OCI-LY3 (cell line): ENCODE measurements at regions not wholly inside any gene's neighbourhood (a gene's known extent, or its start where the extent isn't known, plus 50 kb on each side); places are given as distances from the start of the nearest gene placed in this dataset.

ENCODE experiments used
- EZH2phosphoT487 ChIP-seq: fragments of 200-600 bp; shearing (Covaris generic); IDR thresholded peaks from 2 replicates; pipeline ENCODE4 v1.6.1; 2018; ENCODE audit warnings: antibody characterized with exemption, mixed run types, low read depth
- TF ChIP-seq, protein P1 (sequence below): fragments of 200-600, 300-600 bp; sonication (generic); IDR thresholded peaks from 2 replicates; pipeline ENCODE4 v1.5.1; 2014; ENCODE audit warnings: antibody characterized with exemption, low read length, low read depth

- TF ChIP-seq, protein P1, sequence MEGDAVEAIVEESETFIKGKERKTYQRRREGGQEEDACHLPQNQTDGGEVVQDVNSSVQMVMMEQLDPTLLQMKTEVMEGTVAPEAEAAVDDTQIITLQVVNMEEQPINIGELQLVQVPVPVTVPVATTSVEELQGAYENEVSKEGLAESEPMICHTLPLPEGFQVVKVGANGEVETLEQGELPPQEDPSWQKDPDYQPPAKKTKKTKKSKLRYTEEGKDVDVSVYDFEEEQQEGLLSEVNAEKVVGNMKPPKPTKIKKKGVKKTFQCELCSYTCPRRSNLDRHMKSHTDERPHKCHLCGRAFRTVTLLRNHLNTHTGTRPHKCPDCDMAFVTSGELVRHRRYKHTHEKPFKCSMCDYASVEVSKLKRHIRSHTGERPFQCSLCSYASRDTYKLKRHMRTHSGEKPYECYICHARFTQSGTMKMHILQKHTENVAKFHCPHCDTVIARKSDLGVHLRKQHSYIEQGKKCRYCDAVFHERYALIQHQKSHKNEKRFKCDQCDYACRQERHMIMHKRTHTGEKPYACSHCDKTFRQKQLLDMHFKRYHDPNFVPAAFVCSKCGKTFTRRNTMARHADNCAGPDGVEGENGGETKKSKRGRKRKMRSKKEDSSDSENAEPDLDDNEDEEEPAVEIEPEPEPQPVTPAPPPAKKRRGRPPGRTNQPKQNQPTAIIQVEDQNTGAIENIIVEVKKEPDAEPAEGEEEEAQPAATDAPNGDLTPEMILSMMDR, result no peak
- TF ChIP-seq EZH2phosphoT487, result no peak
Observed at GRCh38 chr3:28172748-28173147, 68.7 kb upstream of the CMC1 start.
